K562 (cell line): ENCODE measurements at regions not wholly inside any gene's neighbourhood (a gene's known extent, or its start where the extent isn't known, plus 50 kb on each side); places are given as distances from the start of the nearest gene placed in this dataset.

ENCODE experiments used
- FOXM1 ChIP-seq, 2 experiments: fragments of 450-650 bp in 1 of 2; sonication (generic) in 1 of 2; formaldehyde crosslinking in 1 of 2; IDR thresholded peaks; 2 replicates each; pipeline versions ENCODE4 v1.6.1 to v1.9.0; 2017 to 2022; ENCODE audit warnings: low read depth in 2 of 2, mild to moderate bottlenecking in 2 of 2, missing genetic modification reagents in 1 of 2, moderate library complexity in 1 of 2
- POLR2AphosphoS5 ChIP-seq: IDR thresholded peaks from 2 replicates; pipeline ENCODE4 v1.6.1; 2011; ENCODE audit warnings: mild to moderate bottlenecking, low read depth, low read length, moderate library complexity; ENCODE audit not compliant: control insufficient read depth, insufficient read depth
- RAD21 ChIP-seq, 2 experiments: fragments of 250-450 bp in 1 of 2; fragments of 450-650 bp in 1 of 2; sonication (Bioruptor Pico) in 1 of 2; formaldehyde crosslinking in 1 of 2; IDR thresholded peaks in 1 of 2; conservative IDR thresholded peaks in 1 of 2; 2 replicates each; pipeline versions ENCODE4 v1.4.0 to v1.8.0; 2020 to 2022; ENCODE audit warnings: mild to moderate bottlenecking in 2 of 2, moderate library complexity in 1 of 2
- SNRNP70 ChIP-seq: fragments of 200-400 bp; formaldehyde crosslinking; optimal IDR thresholded peaks from 2 replicates; pipeline ENCODE3; 2017; ENCODE audit warnings: low read depth, low read length
- YBX1 ChIP-seq: fragments of 450-650 bp; IDR thresholded peaks from 2 replicates; pipeline ENCODE4 v1.7.1; 2016; ENCODE audit warnings: mild to moderate bottlenecking
- ZNF384 ChIP-seq: IDR thresholded peaks from 2 replicates; pipeline ENCODE4 v1.6.1; 2012; ENCODE audit warnings: low read depth, low read length, improper control_type of control experiment
- ZNF561 ChIP-seq: fragments of 450-650 bp; formaldehyde crosslinking; conservative IDR thresholded peaks from 2 replicates; pipeline ENCODE4 v1.4.0; 2020; ENCODE audit warnings: mild to moderate bottlenecking, moderate library complexity
- TF ChIP-seq, protein P1 (sequence below): sonication (generic); formaldehyde crosslinking; IDR thresholded peaks from 2 replicates; pipeline ENCODE4 v1.9.0; 2022; ENCODE audit warnings: mild to moderate bottlenecking, missing genetic modification reagents
- TF ChIP-seq, protein P2 (sequence below): fragments of 450-650 bp; IDR thresholded peaks from 2 replicates; pipeline ENCODE4 v1.6.1; 2016; ENCODE audit warnings: missing biosample characterization, missing genetic modification characterization
- TF ChIP-seq, protein P3 (sequence below): sonication (generic); formaldehyde crosslinking; IDR thresholded peaks from 2 replicates; pipeline ENCODE4 v1.8.1; 2023; ENCODE audit warnings: mild to moderate bottlenecking, missing genetic modification reagents

GRCh38 chr14:101192661-101193000, 289.1 kb upstream of the RTL1 start:
- no peak for TF ChIP-seq RAD21 (CRISPR knock-in tag; conservative IDR thresholded peaks at IDR 0.05 in 1 of 2, IDR thresholded peaks at IDR 0.05 in 1 of 2)
- TF ChIP-seq, protein P1, sequence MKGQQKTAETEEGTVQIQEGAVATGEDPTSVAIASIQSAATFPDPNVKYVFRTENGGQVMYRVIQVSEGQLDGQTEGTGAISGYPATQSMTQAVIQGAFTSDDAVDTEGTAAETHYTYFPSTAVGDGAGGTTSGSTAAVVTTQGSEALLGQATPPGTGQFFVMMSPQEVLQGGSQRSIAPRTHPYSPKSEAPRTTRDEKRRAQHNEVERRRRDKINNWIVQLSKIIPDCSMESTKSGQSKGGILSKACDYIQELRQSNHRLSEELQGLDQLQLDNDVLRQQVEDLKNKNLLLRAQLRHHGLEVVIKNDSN (CRISPR knock-in tag), result no peak
- TF ChIP-seq, protein P2, sequence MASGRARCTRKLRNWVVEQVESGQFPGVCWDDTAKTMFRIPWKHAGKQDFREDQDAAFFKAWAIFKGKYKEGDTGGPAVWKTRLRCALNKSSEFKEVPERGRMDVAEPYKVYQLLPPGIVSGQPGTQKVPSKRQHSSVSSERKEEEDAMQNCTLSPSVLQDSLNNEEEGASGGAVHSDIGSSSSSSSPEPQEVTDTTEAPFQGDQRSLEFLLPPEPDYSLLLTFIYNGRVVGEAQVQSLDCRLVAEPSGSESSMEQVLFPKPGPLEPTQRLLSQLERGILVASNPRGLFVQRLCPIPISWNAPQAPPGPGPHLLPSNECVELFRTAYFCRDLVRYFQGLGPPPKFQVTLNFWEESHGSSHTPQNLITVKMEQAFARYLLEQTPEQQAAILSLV (tag), result no peak
- no peak for TF ChIP-seq POLR2AphosphoS5
- TF ChIP-seq, protein P3, sequence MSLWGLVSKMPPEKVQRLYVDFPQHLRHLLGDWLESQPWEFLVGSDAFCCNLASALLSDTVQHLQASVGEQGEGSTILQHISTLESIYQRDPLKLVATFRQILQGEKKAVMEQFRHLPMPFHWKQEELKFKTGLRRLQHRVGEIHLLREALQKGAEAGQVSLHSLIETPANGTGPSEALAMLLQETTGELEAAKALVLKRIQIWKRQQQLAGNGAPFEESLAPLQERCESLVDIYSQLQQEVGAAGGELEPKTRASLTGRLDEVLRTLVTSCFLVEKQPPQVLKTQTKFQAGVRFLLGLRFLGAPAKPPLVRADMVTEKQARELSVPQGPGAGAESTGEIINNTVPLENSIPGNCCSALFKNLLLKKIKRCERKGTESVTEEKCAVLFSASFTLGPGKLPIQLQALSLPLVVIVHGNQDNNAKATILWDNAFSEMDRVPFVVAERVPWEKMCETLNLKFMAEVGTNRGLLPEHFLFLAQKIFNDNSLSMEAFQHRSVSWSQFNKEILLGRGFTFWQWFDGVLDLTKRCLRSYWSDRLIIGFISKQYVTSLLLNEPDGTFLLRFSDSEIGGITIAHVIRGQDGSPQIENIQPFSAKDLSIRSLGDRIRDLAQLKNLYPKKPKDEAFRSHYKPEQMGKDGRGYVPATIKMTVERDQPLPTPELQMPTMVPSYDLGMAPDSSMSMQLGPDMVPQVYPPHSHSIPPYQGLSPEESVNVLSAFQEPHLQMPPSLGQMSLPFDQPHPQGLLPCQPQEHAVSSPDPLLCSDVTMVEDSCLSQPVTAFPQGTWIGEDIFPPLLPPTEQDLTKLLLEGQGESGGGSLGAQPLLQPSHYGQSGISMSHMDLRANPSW (CRISPR knock-in tag), result no peak
- no peak for TF ChIP-seq ZNF561 (CRISPR knock-in tag)
- no peak for TF ChIP-seq ZNF384
- TF ChIP-seq FOXM1 (IDR thresholded peaks at IDR 0.05; ENCODE audit: low read depth), result no peak
- TF ChIP-seq FOXM1 (CRISPR knock-in tag; IDR thresholded peaks at IDR 0.05; ENCODE audit: low read depth), result no peak
- no peak for TF ChIP-seq YBX1
- TF ChIP-seq SNRNP70, result no peak
